ENCODE measurements at regions not wholly inside any gene's neighbourhood (a gene's known extent, or its start where the extent isn't known, plus 50 kb on each side); places are given as distances from the start of the nearest gene placed in this dataset.
A peak's percentile ranks its signal among the peaks of the same experiment; 100 is the strongest.
"Not testable (repeated sequence)": the region's sequence is repeated elsewhere in the genome, so short reads cannot be mapped to it uniquely, and the experiment has no call there.

GRCh38 chr11:98763446-98763845, 257.3 kb upstream of the CNTN5 start:
- WGBS, result 99% methylated on average over 21 of the region's 21 CpGs
- H3K27ac ChIP-seq (ENCODE audit: low read depth in 1 of 2, low read length in 1 of 2); H3K27me3 ChIP-seq (ENCODE audit: control insufficient read depth in 2 of 2, insufficient read depth in 1 of 2, low read length in 1 of 2); DNase-seq (ENCODE audit: low read depth in 6 of 9, low spot score in 9 of 9); H3K4me3 ChIP-seq (ENCODE audit: low read length in 2 of 2); H3K36me3 ChIP-seq (ENCODE audit: control insufficient read depth in 2 of 2, insufficient read depth in 2 of 2, low read length in 1 of 2); H3K4me1 ChIP-seq (ENCODE audit: control insufficient read depth in 2 of 2, insufficient read depth in 2 of 2, low read length in 2 of 2): not testable (repeated sequence)
- peaks cover 0 to 21% of the 10 kb centered on the region in 2 donors for H3K9me3 ChIP-seq (ENCODE audit: control insufficient read depth in 2 of 2, insufficient read depth in 1 of 2, low read length in 1 of 2)

GRCh38 chr11:98766903-98767302, 253.8 kb upstream of the CNTN5 start:
- H3K4me3 ChIP-seq (ENCODE audit: low read length in 2 of 2), result no peak overlapping the region
- no peaks in the 10 kb centered on the region for H3K36me3 ChIP-seq (ENCODE audit: control insufficient read depth in 2 of 2, insufficient read depth in 2 of 2, low read length in 1 of 2)
- peaks cover 0 to 12% of the 10 kb centered on the region in 2 donors for H3K9me3 ChIP-seq (ENCODE audit: control insufficient read depth in 2 of 2, insufficient read depth in 1 of 2, low read length in 1 of 2)
- no peak for DNase-seq (ENCODE audit: low read depth in 6 of 9, low spot score in 9 of 9)
- WGBS, result 95% methylated on average over 2 of the region's 2 CpGs
- no peak overlapping the region for H3K27ac ChIP-seq (ENCODE audit: low read depth in 1 of 2, low read length in 1 of 2)
- H3K4me1 ChIP-seq (ENCODE audit: control insufficient read depth in 2 of 2, insufficient read depth in 2 of 2, low read length in 2 of 2), result no peaks in the 10 kb centered on the region
- no peaks in the 10 kb centered on the region for H3K27me3 ChIP-seq (ENCODE audit: control insufficient read depth in 2 of 2, insufficient read depth in 1 of 2, low read length in 1 of 2)

GRCh38 chr11:98770046-98770445, 250.7 kb upstream of the CNTN5 start:
- WGBS, result 88% methylated on average over 27 of the region's 29 CpGs
- not testable (repeated sequence) for H3K27ac ChIP-seq (ENCODE audit: low read depth in 1 of 2, low read length in 1 of 2); H3K36me3 ChIP-seq (ENCODE audit: control insufficient read depth in 2 of 2, insufficient read depth in 2 of 2, low read length in 1 of 2); H3K27me3 ChIP-seq (ENCODE audit: control insufficient read depth in 2 of 2, insufficient read depth in 1 of 2, low read length in 1 of 2); H3K9me3 ChIP-seq (ENCODE audit: control insufficient read depth in 2 of 2, insufficient read depth in 1 of 2, low read length in 1 of 2); H3K4me3 ChIP-seq (ENCODE audit: low read length in 2 of 2); DNase-seq (ENCODE audit: low read depth in 6 of 9, low spot score in 9 of 9); H3K4me1 ChIP-seq (ENCODE audit: control insufficient read depth in 2 of 2, insufficient read depth in 2 of 2, low read length in 2 of 2)

DNA sequence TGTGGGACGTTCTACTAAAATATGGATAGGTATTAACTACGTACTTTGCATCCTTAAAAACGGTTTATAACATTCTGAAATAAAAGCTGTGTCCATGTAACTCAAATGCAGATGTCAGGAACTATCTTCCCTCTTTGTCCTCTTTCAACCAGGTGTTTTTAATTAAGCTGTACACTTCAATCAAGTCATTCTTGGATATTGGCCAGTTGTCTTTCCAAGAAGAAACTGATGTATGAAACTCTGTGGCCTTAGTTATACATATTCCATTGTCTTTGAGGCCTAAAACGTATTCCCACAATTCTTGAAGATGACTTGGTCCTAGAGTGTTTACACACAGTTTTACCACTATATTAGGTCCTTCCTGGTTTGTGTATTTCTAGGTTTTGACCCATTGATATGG, 249.0 kb upstream of the CNTN5 start:
- Histone ChIP-seq H3K9me3 (ENCODE audit: control insufficient read depth in 2 of 2, insufficient read depth in 1 of 2, low read length in 1 of 2) (no peaks in the 10 kb centered on the region), H3K4me3 (ENCODE audit: low read length in 2 of 2) (no peak overlapping the region), H3K27ac (ENCODE audit: low read depth in 1 of 2, low read length in 1 of 2) (no peak overlapping the region), H3K36me3 (ENCODE audit: control insufficient read depth in 2 of 2, insufficient read depth in 2 of 2, low read length in 1 of 2) (no peaks in the 10 kb centered on the region), H3K4me1 (ENCODE audit: control insufficient read depth in 2 of 2, insufficient read depth in 2 of 2, low read length in 2 of 2) (no peaks in the 10 kb centered on the region), H3K27me3 (ENCODE audit: control insufficient read depth in 2 of 2, insufficient read depth in 1 of 2, low read length in 1 of 2) (no peaks in the 10 kb centered on the region)
- WGBS, result 90% methylated on average over 4 of the region's 4 CpGs
- no peak for DNase-seq (ENCODE audit: low read depth in 6 of 9, low spot score in 9 of 9)

DNA sequence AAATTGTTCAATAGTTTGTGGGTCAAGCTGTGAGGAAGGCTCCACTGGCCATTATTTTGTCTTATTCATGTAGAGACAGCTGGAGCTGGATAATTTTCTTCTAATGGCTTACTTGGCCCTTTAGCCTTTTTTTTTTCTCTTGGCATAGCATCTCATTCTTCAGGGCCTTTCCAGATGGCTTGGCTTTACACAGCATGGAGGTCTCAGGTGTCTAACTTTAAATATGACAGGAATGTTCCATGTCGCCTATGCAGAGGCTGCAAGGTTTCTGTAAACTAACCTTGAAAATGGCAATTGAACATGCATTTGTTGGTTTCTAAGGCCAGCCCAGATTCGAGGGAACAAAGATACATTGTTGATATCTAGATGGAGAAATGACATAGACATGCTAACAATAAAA, 247.9 kb upstream of the CNTN5 start:
- Histone ChIP-seq H3K9me3 (ENCODE audit: control insufficient read depth in 2 of 2, insufficient read depth in 1 of 2, low read length in 1 of 2) (no peaks in the 10 kb centered on the region), H3K4me3 (ENCODE audit: low read length in 2 of 2) (no peak overlapping the region), H3K27ac (ENCODE audit: low read depth in 1 of 2, low read length in 1 of 2) (no peak overlapping the region), H3K36me3 (ENCODE audit: control insufficient read depth in 2 of 2, insufficient read depth in 2 of 2, low read length in 1 of 2) (no peaks in the 10 kb centered on the region), H3K27me3 (ENCODE audit: control insufficient read depth in 2 of 2, insufficient read depth in 1 of 2, low read length in 1 of 2) (no peaks in the 10 kb centered on the region), H3K4me1 (ENCODE audit: control insufficient read depth in 2 of 2, insufficient read depth in 2 of 2, low read length in 2 of 2) (no peaks in the 10 kb centered on the region)
- DNase-seq (ENCODE audit: low read depth in 6 of 9, low spot score in 9 of 9), result peak in 2 of 9 donors; percentile 0 to 6
- WGBS, result 81% methylated on average over 2 of the region's 2 CpGs

DNA sequence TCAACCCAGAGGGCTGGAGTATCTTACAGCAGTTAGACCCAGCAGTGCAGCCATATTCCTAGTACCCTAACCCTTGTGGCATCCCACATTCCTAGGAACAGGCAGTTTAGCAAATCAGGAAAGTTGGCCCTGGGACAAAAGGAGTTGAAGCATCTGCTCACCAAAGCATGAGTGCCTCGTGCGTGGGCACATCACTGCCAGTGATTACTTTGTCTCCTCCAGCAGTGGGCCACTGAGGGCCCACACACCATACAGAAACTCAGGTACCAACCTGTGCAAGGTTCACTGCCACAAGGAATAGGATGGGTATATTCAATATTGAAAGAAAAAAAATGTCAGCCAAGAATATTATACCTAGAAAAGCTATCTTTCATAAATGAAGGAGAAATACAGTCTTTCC, 227.5 kb upstream of the CNTN5 start:
- 95% methylated on average over 2 of the region's 2 CpGs for WGBS
- Histone ChIP-seq H3K27me3 (ENCODE audit: control insufficient read depth in 2 of 2, insufficient read depth in 1 of 2, low read length in 1 of 2) (no peaks in the 10 kb centered on the region), H3K27ac (ENCODE audit: low read depth in 1 of 2, low read length in 1 of 2) (no peak overlapping the region), H3K9me3 (ENCODE audit: control insufficient read depth in 2 of 2, insufficient read depth in 1 of 2, low read length in 1 of 2) (peaks cover 0 to 8% of the 10 kb centered on the region in 2 donors), H3K4me3 (ENCODE audit: low read length in 2 of 2) (no peak overlapping the region), H3K36me3 (ENCODE audit: control insufficient read depth in 2 of 2, insufficient read depth in 2 of 2, low read length in 1 of 2) (no peaks in the 10 kb centered on the region), H3K4me1 (ENCODE audit: control insufficient read depth in 2 of 2, insufficient read depth in 2 of 2, low read length in 2 of 2) (no peaks in the 10 kb centered on the region)
- no peak for DNase-seq (ENCODE audit: low read depth in 6 of 9, low spot score in 9 of 9)

GRCh38 chr11:98798333-98798732, 222.4 kb upstream of the CNTN5 start:
- no peak for DNase-seq (ENCODE audit: low read depth in 6 of 9, low spot score in 9 of 9)
- Histone ChIP-seq H3K9me3 (ENCODE audit: control insufficient read depth in 2 of 2, insufficient read depth in 1 of 2, low read length in 1 of 2) (peaks cover 0 to under 1% of the 10 kb centered on the region in 2 donors), H3K36me3 (ENCODE audit: control insufficient read depth in 2 of 2, insufficient read depth in 2 of 2, low read length in 1 of 2) (no peaks in the 10 kb centered on the region), H3K27me3 (ENCODE audit: control insufficient read depth in 2 of 2, insufficient read depth in 1 of 2, low read length in 1 of 2) (no peaks in the 10 kb centered on the region), H3K27ac (ENCODE audit: low read depth in 1 of 2, low read length in 1 of 2) (no peak overlapping the region), H3K4me1 (ENCODE audit: control insufficient read depth in 2 of 2, insufficient read depth in 2 of 2, low read length in 2 of 2) (no peaks in the 10 kb centered on the region), H3K4me3 (ENCODE audit: low read length in 2 of 2) (no peak overlapping the region)

- WGBS, result 93% methylated on average over 4 of the region's 4 CpGs
- no peak for DNase-seq (ENCODE audit: low read depth in 6 of 9, low spot score in 9 of 9)
- Histone ChIP-seq H3K4me3 (ENCODE audit: low read length in 2 of 2) (no peak overlapping the region), H3K27ac (ENCODE audit: low read depth in 1 of 2, low read length in 1 of 2) (no peak overlapping the region), H3K9me3 (ENCODE audit: control insufficient read depth in 2 of 2, insufficient read depth in 1 of 2, low read length in 1 of 2) (no peaks in the 10 kb centered on the region), H3K27me3 (ENCODE audit: control insufficient read depth in 2 of 2, insufficient read depth in 1 of 2, low read length in 1 of 2) (no peaks in the 10 kb centered on the region), H3K36me3 (ENCODE audit: control insufficient read depth in 2 of 2, insufficient read depth in 2 of 2, low read length in 1 of 2) (no peaks in the 10 kb centered on the region), H3K4me1 (ENCODE audit: control insufficient read depth in 2 of 2, insufficient read depth in 2 of 2, low read length in 2 of 2) (no peaks in the 10 kb centered on the region)
Observed at GRCh38 chr11:98800696-98801095, 220.1 kb upstream of the CNTN5 start.

DNA sequence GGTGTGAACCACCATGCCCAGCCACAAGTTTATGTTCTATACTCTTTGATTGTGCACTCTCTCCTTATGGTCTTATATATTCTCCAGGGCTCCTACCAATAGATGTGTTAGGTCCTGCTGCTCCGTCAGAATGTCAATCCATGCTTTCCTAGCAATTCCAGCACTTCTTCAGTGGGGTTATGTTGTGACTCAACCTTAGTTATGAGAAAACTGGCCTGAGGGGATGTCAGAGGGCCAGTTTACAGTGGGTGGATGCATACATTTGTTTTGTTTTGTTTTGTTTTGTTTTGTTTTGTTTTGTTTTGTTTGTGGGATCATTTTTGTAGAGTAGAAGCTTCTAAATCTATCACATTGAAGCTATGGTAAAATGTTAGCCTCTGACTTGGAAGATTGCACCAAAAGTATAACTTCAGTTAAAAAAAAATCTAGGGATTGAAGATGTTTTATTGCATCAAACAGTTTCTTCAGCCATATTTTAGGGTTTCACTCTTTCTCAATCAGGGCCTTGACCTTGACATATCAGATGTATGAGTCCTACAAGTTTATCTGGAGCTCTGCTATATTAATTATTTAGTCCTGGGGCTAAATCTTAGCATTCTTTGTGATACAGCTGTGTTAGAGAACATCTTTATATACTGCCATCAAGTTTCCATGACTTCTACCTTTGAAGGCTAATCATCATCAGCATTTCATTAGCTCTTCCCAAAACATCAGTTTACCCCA, 191.6 kb upstream of the CNTN5 start:
- 89% methylated on average over 1 of the region's 1 CpG for WGBS
- Histone ChIP-seq H3K4me3 (ENCODE audit: low read length in 2 of 2) (no peak overlapping the region), H3K36me3 (ENCODE audit: control insufficient read depth in 2 of 2, insufficient read depth in 2 of 2, low read length in 1 of 2) (no peaks in the 10 kb centered on the region), H3K9me3 (ENCODE audit: control insufficient read depth in 2 of 2, insufficient read depth in 1 of 2, low read length in 1 of 2) (no peaks in the 10 kb centered on the region), H3K27ac (ENCODE audit: low read depth in 1 of 2, low read length in 1 of 2) (no peak overlapping the region), H3K4me1 (ENCODE audit: control insufficient read depth in 2 of 2, insufficient read depth in 2 of 2, low read length in 2 of 2) (no peaks in the 10 kb centered on the region), H3K27me3 (ENCODE audit: control insufficient read depth in 2 of 2, insufficient read depth in 1 of 2, low read length in 1 of 2) (no peaks in the 10 kb centered on the region)
- DNase-seq (ENCODE audit: low read depth in 6 of 9, low spot score in 9 of 9), result no peak
